SK-N-SH treated with all-trans-retinoic acid at 6 μM for 48 hours (cell line): ENCODE measurements at regions not wholly inside any gene's neighbourhood (a gene's known extent, or its start where the extent isn't known, plus 50 kb on each side); places are given as distances from the start of the nearest gene placed in this dataset.

ENCODE experiments used
- ARNTL ChIP-seq: fragments of 450-650 bp; formaldehyde crosslinking; IDR thresholded peaks from 2 replicates; pipeline ENCODE4 v1.5.0; 2020; ENCODE audit warnings: low read depth, mild to moderate bottlenecking, moderate library complexity, borderline replicate concordance
- BACH2 ChIP-seq: fragments of 250-450 bp; sonication (Bioruptor Pico); IDR thresholded peaks from 2 replicates; pipeline ENCODE4 v1.9.0; 2021; ENCODE audit warnings: mild to moderate bottlenecking, borderline replicate concordance
- OSR1 ChIP-seq: fragments of 250-450 bp; sonication (Bioruptor Pico); IDR thresholded peaks from 2 replicates; pipeline ENCODE4 v1.8.0; 2022; ENCODE audit warnings: moderate library complexity, mild to moderate bottlenecking, inconsistent platforms
- PPARA ChIP-seq: fragments of 250-450 bp; sonication (Bioruptor Pico); IDR thresholded peaks from 2 replicates; pipeline ENCODE4 v1.5.0; 2020; ENCODE audit warnings: mild to moderate bottlenecking, borderline replicate concordance
- ZFP30 ChIP-seq: fragments of 450-650 bp; formaldehyde crosslinking; IDR thresholded peaks from 2 replicates; pipeline ENCODE4 v1.5.0; 2022; ENCODE audit warnings: mild to moderate bottlenecking, moderate library complexity
- TF ChIP-seq, protein P1 (sequence below): fragments of 250-450 bp; sonication (Bioruptor Pico); IDR thresholded peaks from 2 replicates; pipeline ENCODE4 v1.8.0; 2020; ENCODE audit warnings: mild to moderate bottlenecking, moderate library complexity, borderline replicate concordance
- TF ChIP-seq, protein P2 (sequence below): fragments of 250-450 bp; sonication (Bioruptor Pico); IDR thresholded peaks from 2 replicates; pipeline ENCODE4 v1.5.1; 2021; ENCODE audit warnings: mild to moderate bottlenecking, moderate library complexity

DNA sequence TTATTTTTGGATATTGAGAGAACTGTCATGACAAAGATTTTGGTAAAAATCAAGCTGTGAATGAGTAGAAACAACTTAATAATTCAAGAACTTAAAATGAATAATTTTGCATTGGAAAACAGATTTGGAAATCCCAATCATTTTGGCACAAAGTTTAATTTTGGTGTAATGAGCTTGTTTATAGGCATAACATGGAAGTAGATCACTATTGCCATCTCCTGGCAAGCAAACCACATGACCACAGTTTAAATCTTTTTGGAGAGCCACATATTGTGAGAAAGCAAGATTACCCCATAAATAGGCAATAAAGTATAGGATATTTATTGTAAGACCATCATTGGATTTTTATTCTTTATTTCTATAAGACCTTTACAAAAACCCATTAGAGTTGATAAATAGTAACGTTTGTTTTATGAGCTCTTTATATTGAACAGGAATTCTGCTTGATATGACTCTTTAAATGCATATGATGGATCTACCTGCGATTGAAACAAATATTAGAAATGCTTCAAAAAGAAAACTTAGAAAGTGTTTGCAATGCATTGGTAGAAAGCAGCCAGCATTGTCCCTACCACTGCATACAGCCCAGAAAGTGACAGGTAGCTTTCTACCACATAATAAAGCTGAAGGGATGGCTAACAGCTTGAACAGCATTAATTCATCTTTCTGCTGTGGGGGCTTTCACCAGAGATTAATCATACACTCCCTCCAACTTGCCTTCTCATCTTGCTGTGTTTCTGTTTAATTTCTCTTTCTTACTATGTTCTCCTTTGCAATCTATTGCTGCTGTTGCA, 766.8 kb downstream of the TBL1XR1 start:
- TF ChIP-seq ZFP30, result no peak
- TF ChIP-seq, protein P1, sequence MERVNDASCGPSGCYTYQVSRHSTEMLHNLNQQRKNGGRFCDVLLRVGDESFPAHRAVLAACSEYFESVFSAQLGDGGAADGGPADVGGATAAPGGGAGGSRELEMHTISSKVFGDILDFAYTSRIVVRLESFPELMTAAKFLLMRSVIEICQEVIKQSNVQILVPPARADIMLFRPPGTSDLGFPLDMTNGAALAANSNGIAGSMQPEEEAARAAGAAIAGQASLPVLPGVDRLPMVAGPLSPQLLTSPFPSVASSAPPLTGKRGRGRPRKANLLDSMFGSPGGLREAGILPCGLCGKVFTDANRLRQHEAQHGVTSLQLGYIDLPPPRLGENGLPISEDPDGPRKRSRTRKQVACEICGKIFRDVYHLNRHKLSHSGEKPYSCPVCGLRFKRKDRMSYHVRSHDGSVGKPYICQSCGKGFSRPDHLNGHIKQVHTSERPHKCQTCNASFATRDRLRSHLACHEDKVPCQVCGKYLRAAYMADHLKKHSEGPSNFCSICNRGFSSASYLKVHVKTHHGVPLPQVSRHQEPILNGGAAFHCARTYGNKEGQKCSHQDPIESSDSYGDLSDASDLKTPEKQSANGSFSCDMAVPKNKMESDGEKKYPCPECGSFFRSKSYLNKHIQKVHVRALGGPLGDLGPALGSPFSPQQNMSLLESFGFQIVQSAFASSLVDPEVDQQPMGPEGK (CRISPR knock-in tag), result no peak
- TF ChIP-seq ARNTL, result no peak
- TF ChIP-seq PPARA, result no peak
- TF ChIP-seq, protein P2, sequence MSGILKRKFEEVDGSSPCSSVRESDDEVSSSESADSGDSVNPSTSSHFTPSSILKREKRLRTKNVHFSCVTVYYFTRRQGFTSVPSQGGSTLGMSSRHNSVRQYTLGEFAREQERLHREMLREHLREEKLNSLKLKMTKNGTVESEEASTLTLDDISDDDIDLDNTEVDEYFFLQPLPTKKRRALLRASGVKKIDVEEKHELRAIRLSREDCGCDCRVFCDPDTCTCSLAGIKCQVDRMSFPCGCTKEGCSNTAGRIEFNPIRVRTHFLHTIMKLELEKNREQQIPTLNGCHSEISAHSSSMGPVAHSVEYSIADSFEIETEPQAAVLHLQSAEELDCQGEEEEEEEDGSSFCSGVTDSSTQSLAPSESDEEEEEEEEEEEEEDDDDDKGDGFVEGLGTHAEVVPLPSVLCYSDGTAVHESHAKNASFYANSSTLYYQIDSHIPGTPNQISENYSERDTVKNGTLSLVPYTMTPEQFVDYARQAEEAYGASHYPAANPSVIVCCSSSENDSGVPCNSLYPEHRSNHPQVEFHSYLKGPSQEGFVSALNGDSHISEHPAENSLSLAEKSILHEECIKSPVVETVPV (CRISPR knock-in tag), result no peak
- no peak for TF ChIP-seq OSR1 (CRISPR knock-in tag)
- no peak for TF ChIP-seq BACH2 (CRISPR knock-in tag)
